SK-N-SH (cell line): ENCODE measurements at regions not wholly inside any gene's neighbourhood (a gene's known extent, or its start where the extent isn't known, plus 50 kb on each side); places are given as distances from the start of the nearest gene placed in this dataset.

Experiments used
- CTCF ChIA-PET: fragments of 300-600, 350-600 bp; formaldehyde crosslinking; extraction: SDS; loops from one replicate; lab custom pipeline; 2021; lab: Yijun Ruan, JAX
- POLR2A ChIA-PET: fragments of 350-600 bp; sonication (Branson Sonifier 250); formaldehyde crosslinking; extraction: SDS; loops from one replicate; lab custom pipeline; 2020; ENCODE audit warnings: antibody characterized with exemption, inconsistent platforms; lab: Yijun Ruan, JAX
- DNase-seq: peaks from one replicate; pipeline ENCODE4 v3.0.0; 2012
- H2AFZ ChIP-seq: fragments of 200-600 bp; sonication (generic); 2 replicates; pipeline ENCODE4 v1.8.1; 2016; ENCODE audit warnings: antibody characterized with exemption, mild to moderate bottlenecking, low read depth
- H3F3A ChIP-seq: fragments of 200-600 bp; sonication (generic); replicated peaks from 2 replicates; pipeline ENCODE3; 2016; ENCODE audit warnings: antibody characterized with exemption, mild to moderate bottlenecking; ENCODE audit not compliant: insufficient read depth
- H3K27ac ChIP-seq, 2 experiments: fragments of 200-500 bp in 1 of 2; fragments of 200-600 bp in 1 of 2; sonication (Bioruptor generic) in 1 of 2; sonication (generic), shearing (Covaris generic) in 1 of 2; 2 replicates each; pipeline versions ENCODE4 v1.5.1 to v1.6.1; 2014 to 2016; ENCODE audit warnings: low read depth in 2 of 2, inconsistent platforms in 1 of 2, low read length in 1 of 2, mild to moderate bottlenecking in 1 of 2, mixed read lengths in 1 of 2
- H3K27me3 ChIP-seq: fragments of 200-600 bp; sonication (generic), shearing (Covaris generic); 2 replicates; pipeline ENCODE4 v1.6.1; 2016; ENCODE audit warnings: mixed run types; ENCODE audit not compliant: insufficient read depth
- H3K36me3 ChIP-seq, 2 experiments: fragments of 200-500 bp in 1 of 2; fragments of 200-600 bp in 1 of 2; sonication (Bioruptor generic) in 1 of 2; sonication (generic) in 1 of 2; replicated peaks in 1 of 2; 2 replicates each; pipeline versions ENCODE3 to v1.5.1; 2014 to 2016; ENCODE audit warnings: low read length in 1 of 2, mild to moderate bottlenecking in 1 of 2; ENCODE audit not compliant: insufficient read depth in 2 of 2, control insufficient read depth in 1 of 2
- H3K4me1 ChIP-seq, 2 experiments: fragments of 200-500 bp in 1 of 2; fragments of 200-600 bp in 1 of 2; sonication (Bioruptor generic) in 1 of 2; sonication (generic), shearing (Covaris generic) in 1 of 2; 2 replicates each; pipeline versions ENCODE4 v1.5.1 to v1.6.1; 2014 to 2016; ENCODE audit warnings: low read depth in 1 of 2, low read length in 1 of 2, mixed run types in 1 of 2; ENCODE audit not compliant: insufficient read depth in 2 of 2, control insufficient read depth in 1 of 2
- H3K4me2 ChIP-seq: fragments of 200-600 bp; sonication (generic), shearing (Covaris generic); 2 replicates; pipeline ENCODE4 v1.6.1; 2017; ENCODE audit warnings: mixed run types
- H3K4me3 ChIP-seq, 2 experiments: fragments of 200-500 bp in 1 of 2; fragments of 200-600 bp in 1 of 2; sonication (Bioruptor generic) in 1 of 2; sonication (generic), shearing (Covaris generic) in 1 of 2; 2 replicates each; pipeline versions ENCODE4 v1.5.1 to v1.8.1; 2014 to 2016; ENCODE audit warnings: low read depth in 2 of 2, inconsistent platforms in 1 of 2, low read length in 1 of 2, mild to moderate bottlenecking in 1 of 2, mixed read lengths in 1 of 2, moderate library complexity in 1 of 2
- H3K79me2 ChIP-seq: fragments of 200-600 bp; sonication (generic); 2 replicates; pipeline ENCODE4 v1.8.1; 2017; ENCODE audit warnings: mild to moderate bottlenecking; ENCODE audit not compliant: insufficient read depth
- H3K9ac ChIP-seq: fragments of 200-600 bp; sonication (generic); 2 replicates; pipeline ENCODE4 v1.6.1; 2017; ENCODE audit warnings: mixed run types
- H3K9me2 ChIP-seq: fragments of 200-600 bp; sonication (generic); 2 replicates; pipeline ENCODE4 v1.6.1; 2017; ENCODE audit warnings: mixed run types
- H3K9me3 ChIP-seq: fragments of 200-600 bp; sonication (generic); 2 replicates; pipeline ENCODE4 v1.6.1; 2017; ENCODE audit warnings: mixed run types, mild to moderate bottlenecking, moderate library complexity
- H4K20me1 ChIP-seq: fragments of 200-600 bp; sonication (generic); 2 replicates; pipeline ENCODE4 v1.6.1; 2017; ENCODE audit warnings: mild to moderate bottlenecking, mixed run types; ENCODE audit not compliant: insufficient read depth
- CHD2 ChIP-seq: fragments of 150-350 bp; IDR thresholded peaks from 2 replicates; pipeline ENCODE4 v1.6.1; 2018; ENCODE audit warnings: low read length; ENCODE audit not compliant: partially characterized antibody
- JUND ChIP-seq: IDR thresholded peaks from 2 replicates; pipeline ENCODE4 v1.4.0; 2012
- RAD21 ChIP-seq: IDR thresholded peaks from 2 replicates; pipeline ENCODE4 v1.6.1; 2012; ENCODE audit warnings: mild to moderate bottlenecking, low read length
- REST ChIP-seq: IDR thresholded peaks from 2 replicates; pipeline ENCODE4 v1.6.1; 2012; ENCODE audit warnings: mild to moderate bottlenecking, low read depth, low read length, moderate library complexity
- RFX5 ChIP-seq: IDR thresholded peaks from 2 replicates; pipeline ENCODE4 v1.6.1; 2012; ENCODE audit warnings: mild to moderate bottlenecking, improper control_type of control experiment, low read length
- SMC3 ChIP-seq: IDR thresholded peaks from 2 replicates; pipeline ENCODE4 v1.6.1; 2012; ENCODE audit warnings: low read depth, low read length, improper control_type of control experiment
- USF1 ChIP-seq: IDR thresholded peaks from 2 replicates; pipeline ENCODE4 v1.4.0; 2012; ENCODE audit warnings: low read depth, borderline replicate concordance
- WGBS: methylation state at CpG from one replicate; pipeline ENCODE4 v1.1.6; 2017; ENCODE audit warnings: low lambda C conversion rate; 5-methylcytosine and 5-hydroxymethylcytosine counted together

GRCh38 chr5:169474226-169474625 lies 109.3 kb upstream of the SPDL1 start:
- Histone ChIP-seq H3K4me3 (no peak overlapping the region), H3K9me3 (no peaks in the 10 kb centered on the region), H3K79me2 (no peaks in the 10 kb centered on the region), H3K27ac (no peak overlapping the region), H2AFZ (no peak overlapping the region), H3K36me3 (no peaks in the 10 kb centered on the region), H3K27me3 (no peaks in the 10 kb centered on the region), H3F3A (no peaks in the 10 kb centered on the region), H3K9ac (no peak overlapping the region), H3K9me2 (no peaks in the 10 kb centered on the region), H3K4me2 (no peak overlapping the region), H4K20me1 (no peaks in the 10 kb centered on the region), H3K4me1 (no peaks in the 10 kb centered on the region)
- TF ChIP-seq USF1, result no peak
- TF ChIP-seq SMC3, result 0 out of 2 replicates have a peak, but pooled peaks have one; percentile 15
- no peak for TF ChIP-seq CHD2
- TF ChIP-seq RAD21, result peak; percentile 27; the same call in 1 of the 2 replicates
- no peak for TF ChIP-seq RFX5
- no peak for DNase-seq
- CTCF ChIA-PET, result interaction anchor here (0.6 kb wide), 1 partner anchor 18 kb away, joined by 3 read pairs; no protein-coding TSS in a partner anchor
- POLR2A ChIA-PET, result no interaction called here
- 69% methylated on average over 3 of the region's 3 CpGs for WGBS

GRCh38 chr5:169472544-169472943 lies 111.0 kb upstream of the SPDL1 start:
- Histone ChIP-seq H3K79me2 (no peaks in the 10 kb centered on the region), H3K4me1 (no peaks in the 10 kb centered on the region), H3K27me3 (no peaks in the 10 kb centered on the region), H3K4me3 (no peak overlapping the region), H4K20me1 (no peaks in the 10 kb centered on the region), H2AFZ (no peak overlapping the region), H3K27ac (no peak overlapping the region), H3F3A (no peaks in the 10 kb centered on the region), H3K9me3 (no peaks in the 10 kb centered on the region), H3K36me3 (no peaks in the 10 kb centered on the region), H3K9ac (no peak overlapping the region), H3K4me2 (no peak overlapping the region), H3K9me2 (no peaks in the 10 kb centered on the region)
- TF ChIP-seq JUND, result no peak
- DNase-seq, result no peak
- ChIA-PET POLR2A (no interaction called here), CTCF (interaction anchor here (0.9 to 2.0 kb wide), 2 partner anchors 8 to 49 kb away, joined by 3 to 6 read pairs; no protein-coding TSS in a partner anchor)
- WGBS, result 77% methylated on average over 5 of the region's 5 CpGs

GRCh38 chr5:169471021-169471420 lies 112.6 kb upstream of the SPDL1 start:
- ChIA-PET POLR2A (no interaction called here), CTCF (interaction anchor here (0.8 to 2.0 kb wide), 3 partner anchors 9 to 13 kb away, joined by 3 to 6 read pairs (median 3); no protein-coding TSS in a partner anchor)
- H3K27ac ChIP-seq, result no peak overlapping the region
- no peaks in the 10 kb centered on the region for H3K36me3 ChIP-seq
- H3K4me1 ChIP-seq, result no peaks in the 10 kb centered on the region
- no peaks in the 10 kb centered on the region for H3K27me3 ChIP-seq
- no peak for DNase-seq
- H2AFZ ChIP-seq, result no peak overlapping the region
- H3K4me2 ChIP-seq, result no peak overlapping the region
- no peaks in the 10 kb centered on the region for H4K20me1 ChIP-seq
- TF ChIP-seq REST, result no peak
- no peaks in the 10 kb centered on the region for H3K79me2 ChIP-seq
- no peaks in the 10 kb centered on the region for H3K9me2 ChIP-seq
- 84% methylated on average over 4 of the region's 4 CpGs for WGBS
- no peaks in the 10 kb centered on the region for H3K9me3 ChIP-seq
- H3K9ac ChIP-seq, result no peak overlapping the region
- H3F3A ChIP-seq, result no peaks in the 10 kb centered on the region
- H3K4me3 ChIP-seq, result no peak overlapping the region
